WI38 (cell line): ENCODE measurements at regions not wholly inside any gene's neighbourhood (a gene's known extent, or its start where the extent isn't known, plus 50 kb on each side); places are given as distances from the start of the nearest gene placed in this dataset.

Source experiments
- H3K4me3 ChIP-seq: 2 replicates; pipeline ENCODE4 v1.5.1; 2011; ENCODE audit warnings: low read depth, mild to moderate bottlenecking, control low read depth, low read length
- CTCF ChIP-seq: IDR thresholded peaks from 2 replicates; pipeline ENCODE4 v1.5.1; 2012; ENCODE audit warnings: low read depth, mild to moderate bottlenecking, control low read depth, low read length

- TF ChIP-seq CTCF, result no peak
- no peak overlapping the region for H3K4me3 ChIP-seq
Measured at GRCh38 chr3:126292318-126293070, 64.7 kb downstream of the KLF15 start.

- no peak for TF ChIP-seq CTCF
- no peak overlapping the region for H3K4me3 ChIP-seq
Measured at GRCh38 chr3:126291537-126291936, 65.7 kb downstream of the KLF15 start.

GRCh38 chr3:126291061-126291460 is 66.1 kb downstream of the KLF15 start:
- TF ChIP-seq CTCF, result no peak
- H3K4me3 ChIP-seq, result no peak overlapping the region

- no peak for TF ChIP-seq CTCF
Measured at GRCh38 chr3:126290325-126290724, 66.9 kb downstream of the KLF15 start.

GRCh38 chr3:126289096-126289495 is 68.1 kb downstream of the KLF15 start:
- H3K4me3 ChIP-seq, result no peak overlapping the region
- TF ChIP-seq CTCF, result no peak

More at GRCh38 chr3:126290325-126290724, 66.9 kb downstream of the KLF15 start:
- H3K4me3 ChIP-seq, result no peak overlapping the region

- H3K4me3 ChIP-seq, result no peak overlapping the region
- TF ChIP-seq CTCF, result no peak
Measured at GRCh38 chr3:126288314-126288713, 68.9 kb downstream of the KLF15 start.

- no peak for TF ChIP-seq CTCF
- peak overlapping the region; percentile 29 for H3K4me3 ChIP-seq
Measured at GRCh38 chr3:126287536-126288241, 69.5 kb downstream of the KLF15 start.
